ENCODE measurements at regions not wholly inside any gene's neighbourhood (a gene's known extent, or its start where the extent isn't known, plus 50 kb on each side); places are given as distances from the start of the nearest gene placed in this dataset.
A peak's percentile ranks its signal among the peaks of the same experiment; 100 is the strongest.

DNA sequence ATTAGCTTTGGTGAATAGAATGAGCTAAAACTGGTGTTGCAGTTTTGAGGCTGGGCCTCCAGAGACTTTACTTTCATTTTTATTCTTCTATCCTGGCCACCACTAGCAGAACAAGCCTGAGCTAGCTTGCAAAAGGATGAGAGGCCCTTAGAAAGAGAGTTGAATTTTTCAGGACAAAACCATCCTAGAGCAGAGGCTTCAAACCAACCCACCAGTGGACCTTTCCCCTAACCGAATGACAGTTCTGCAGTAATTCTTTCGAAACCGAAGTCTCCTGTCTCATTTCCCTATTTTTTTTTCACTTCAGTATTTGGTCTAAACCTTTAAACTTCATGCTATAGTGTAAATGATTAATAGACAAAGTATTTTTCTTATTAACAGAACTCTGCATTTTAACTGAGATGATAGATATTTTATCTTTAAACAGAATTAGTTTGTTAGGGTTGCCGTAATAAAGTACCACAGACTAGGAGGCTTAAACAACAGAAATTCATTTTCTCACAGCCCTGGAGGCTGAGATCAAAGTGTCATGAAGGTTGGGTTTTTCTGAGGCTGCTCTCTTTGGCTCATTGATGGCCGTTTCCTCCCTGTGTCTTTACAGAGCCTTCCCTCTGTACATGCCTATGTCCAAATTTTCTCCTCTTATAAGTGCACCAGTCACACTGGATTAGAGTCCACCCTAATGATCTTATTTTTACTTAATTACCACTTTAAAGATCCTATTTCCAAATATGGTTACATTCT lies 80.6 kb upstream of the PAK5 start:
- DNase-seq, result peak; percentile 41 to 70 (median 67)

DNA sequence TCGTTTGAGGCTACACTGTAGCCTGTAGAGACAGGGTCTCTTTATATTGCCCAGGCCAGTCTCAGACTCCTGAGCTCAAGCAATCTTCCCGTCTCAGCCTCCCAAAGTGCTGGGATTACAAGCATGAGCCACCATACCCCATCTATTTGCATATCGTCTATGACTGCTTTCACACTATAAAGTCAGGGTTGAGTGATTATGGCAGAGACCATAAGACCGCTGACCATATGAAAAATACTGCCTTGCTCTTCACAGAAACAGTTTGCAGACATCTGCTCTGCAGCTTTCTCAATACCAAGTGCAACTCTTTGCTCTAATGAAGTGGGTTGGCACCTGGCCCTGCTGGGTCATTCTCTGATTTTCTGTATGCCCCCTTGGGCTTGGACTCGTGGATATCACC lies 79.5 kb upstream of the PAK5 start:
- DNase-seq, result no peak

DNA sequence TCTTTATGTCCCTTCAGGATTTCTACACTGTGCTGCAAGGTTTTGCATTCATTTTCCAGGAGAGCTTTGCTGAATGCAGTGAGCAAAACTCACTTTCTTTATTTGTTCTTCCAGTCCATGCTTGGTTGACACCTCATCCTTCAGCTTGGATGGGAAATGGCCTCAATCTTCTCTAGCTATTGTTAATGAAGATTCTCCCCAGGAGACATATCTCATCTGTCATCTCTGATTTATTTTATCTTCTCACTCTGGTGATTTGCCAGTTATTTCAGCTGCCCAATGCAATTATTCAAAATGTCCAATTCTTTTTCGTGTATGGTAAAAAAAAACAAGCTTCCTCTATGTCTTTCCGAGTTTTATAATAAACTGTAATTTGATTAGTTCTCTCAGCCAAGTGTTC lies 77.9 kb upstream of the PAK5 start:
- no peak for DNase-seq

DNA sequence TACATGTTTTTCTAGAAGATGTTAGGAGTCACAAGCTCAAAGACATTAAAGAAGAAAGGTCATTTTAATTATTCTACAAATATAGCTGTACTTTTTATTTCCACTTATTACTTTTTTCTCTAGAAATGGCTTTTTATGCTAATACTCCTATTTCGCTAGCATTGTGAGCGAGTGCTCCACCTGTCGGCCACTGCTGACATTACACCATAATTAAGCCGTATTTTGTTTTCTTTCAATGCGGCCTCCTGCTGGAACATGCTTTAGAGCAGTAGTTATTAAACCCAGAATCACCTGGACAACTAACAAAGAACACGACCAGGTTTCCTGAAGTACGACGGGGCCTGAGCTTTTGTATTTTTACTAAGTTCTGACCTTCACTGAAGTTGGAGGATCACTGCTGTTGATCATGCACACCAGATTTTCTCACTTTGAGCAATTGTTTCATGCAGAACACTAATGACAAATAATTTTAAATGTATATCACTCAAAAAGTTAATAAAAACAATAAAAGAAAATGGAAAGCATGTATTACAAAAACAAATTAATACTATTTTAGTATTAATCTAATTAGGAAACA lies 74.1 kb upstream of the PAK5 start:
- DNase-seq, result peak; percentile 61 to 65 (median 63)

DNA sequence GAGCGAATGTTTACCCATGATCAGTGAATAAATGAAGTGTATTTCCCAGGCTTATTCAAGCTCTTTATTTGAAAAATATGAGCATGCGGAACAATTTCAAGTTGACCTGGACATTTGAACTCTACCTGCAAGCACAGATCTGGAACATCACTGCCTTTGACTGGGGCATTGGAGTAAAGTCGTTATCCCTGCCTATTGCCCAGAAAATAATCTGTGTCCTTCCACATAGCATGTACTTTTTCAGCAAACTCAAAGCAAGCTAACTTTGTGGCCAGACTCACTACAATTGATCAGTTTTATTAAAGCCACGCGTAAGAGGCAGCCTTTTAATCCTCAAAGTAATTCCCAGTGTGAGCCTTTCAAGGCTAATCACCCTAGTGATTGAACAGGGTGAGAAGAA lies 73.4 kb upstream of the PAK5 start:
- DNase-seq, result no peak

DNA sequence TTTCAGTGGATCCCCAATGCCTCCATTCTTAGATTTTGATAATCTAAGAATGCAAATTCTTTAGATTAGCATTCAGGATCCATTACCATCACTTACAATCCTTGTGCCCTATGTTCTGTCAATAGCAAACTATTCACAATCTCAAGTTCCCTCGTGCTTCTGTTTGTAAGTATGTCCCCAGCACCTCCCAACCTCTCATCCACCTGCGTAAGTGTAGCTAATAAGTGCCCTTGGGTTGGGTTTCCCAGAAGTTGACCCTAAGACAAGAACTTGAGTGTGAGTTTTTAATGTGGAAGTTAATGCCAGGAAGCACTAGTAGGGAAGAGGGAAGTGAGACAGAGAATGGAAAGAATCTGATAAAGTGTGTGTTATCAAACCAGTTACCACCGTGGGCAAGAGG lies 72.6 kb upstream of the PAK5 start:
- DNase-seq, result no peak

DNA sequence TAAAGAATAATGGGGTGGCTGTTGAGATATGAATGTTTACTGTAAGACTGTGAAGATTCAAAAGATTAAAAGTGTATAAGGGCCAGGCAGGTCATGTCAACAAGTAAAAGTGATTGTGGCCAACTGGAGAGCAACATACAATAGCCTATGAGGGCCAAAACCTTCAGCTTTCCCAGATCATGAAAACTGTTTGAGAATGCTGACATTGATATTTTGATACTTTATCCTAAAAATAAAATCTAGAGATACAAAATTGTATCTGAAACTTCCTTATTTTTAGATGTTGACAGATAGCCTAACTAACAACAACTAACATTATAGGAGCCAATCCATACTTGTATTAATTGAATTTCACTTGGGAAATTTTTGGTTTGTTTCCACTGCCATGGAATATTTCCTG lies 70.3 kb upstream of the PAK5 start:
- no peak for DNase-seq

DNA sequence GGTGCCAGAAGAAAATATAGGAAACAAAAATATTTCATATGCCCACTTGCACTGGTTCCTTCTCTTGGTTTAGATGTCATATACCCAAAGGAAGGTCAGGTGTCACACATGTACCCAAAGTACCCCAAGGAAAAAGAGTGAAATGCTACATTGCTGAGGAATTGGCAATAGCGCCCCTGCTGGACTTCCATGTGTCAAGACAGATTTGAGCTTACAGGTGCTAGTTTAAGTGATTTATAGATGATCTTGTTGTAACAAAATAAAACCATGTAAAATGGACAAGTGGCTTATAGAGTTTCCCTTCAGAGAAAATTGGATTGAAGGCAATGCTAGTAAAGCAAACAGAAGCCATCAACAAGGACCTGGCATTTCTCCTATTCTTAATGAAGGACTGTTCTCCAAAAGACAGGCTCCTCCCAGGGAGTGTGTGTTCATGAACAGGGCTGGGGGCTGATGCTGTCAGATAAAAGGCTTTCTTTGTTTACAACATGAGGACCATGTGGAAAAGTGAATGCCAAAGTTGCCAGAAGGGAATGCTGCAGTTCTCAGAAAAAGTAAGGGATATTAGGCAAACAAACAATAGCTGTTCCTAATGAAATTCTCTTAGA lies 64.3 kb upstream of the PAK5 start:
- DNase-seq, result peak in 2 of 3 donors; percentile 14 to 27

DNA sequence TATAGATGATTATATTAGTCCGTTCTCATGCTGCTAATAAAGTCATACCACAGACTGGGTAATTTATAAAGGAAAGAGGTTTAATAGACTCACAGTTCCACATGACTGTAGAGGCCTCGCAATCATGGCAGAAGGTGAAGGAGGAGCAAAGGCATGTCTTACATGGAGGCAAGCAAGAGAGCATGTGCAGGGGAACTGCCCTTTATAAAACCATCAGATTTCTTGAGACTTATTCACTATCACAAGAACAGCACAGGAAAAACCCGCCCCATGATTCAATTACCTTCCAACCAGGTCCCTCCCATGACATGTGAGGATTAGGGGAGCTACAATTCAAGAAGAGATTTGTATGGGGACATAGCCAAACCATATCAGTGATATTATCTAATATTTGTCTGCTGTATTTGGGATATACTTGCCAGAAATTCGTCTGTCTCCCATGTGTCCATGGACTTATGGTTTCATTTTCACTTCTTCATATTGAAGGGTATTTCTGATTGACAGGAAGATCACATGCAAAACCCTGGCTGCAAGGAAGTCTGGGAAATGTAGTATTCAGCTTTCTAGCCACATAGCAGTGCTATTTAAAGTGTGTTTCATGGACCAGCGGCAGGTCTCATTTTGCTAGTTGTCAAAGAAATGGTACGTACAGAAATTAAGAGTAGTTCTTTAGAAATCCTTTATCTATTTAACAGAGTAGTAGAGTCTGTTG lies 50.5 kb upstream of the PAK5 start:
- peak; percentile 23 to 48 (median 45) for DNase-seq

Data from suppressor macrophage treated with lipopolysaccharide for 1 hour (primary cell).